Lower leg skin (tissue), 4 donors: ENCODE measurements at regions not wholly inside any gene's neighbourhood (a gene's known extent, or its start where the extent isn't known, plus 50 kb on each side); places are given as distances from the start of the nearest gene placed in this dataset.

ENCODE experiments used
- DNase-seq, 2 donors: peaks; one replicate each; pipeline ENCODE4 v3.0.0-alpha.2; 2019; ENCODE audit warnings: low spot score in 2 of 2
- H3K4me3 ChIP-seq: fragments of 200-600 bp; sonication (generic); 2 replicates; pipeline ENCODE4 v1.5.1; 2017; ENCODE audit warnings: mild to moderate bottlenecking, low read depth; ENCODE audit not compliant: poor library complexity, severe bottlenecking
- POLR2A ChIP-seq, 2 donors: fragments of 450-650 bp; IDR thresholded peaks; one replicate each; pipeline ENCODE4 v1.6.1; 2016 to 2017; ENCODE audit warnings: antibody characterized with exemption in 2 of 2, mild to moderate bottlenecking in 1 of 2, moderate library complexity in 1 of 2
- WGBS, 2 donors: methylation state at CpG; one replicate each; pipeline ENCODE4 v1.1.5; 2018; 5-methylcytosine and 5-hydroxymethylcytosine counted together
- intact Hi-C: fragments of 100-400 bp; cut with DNase I; formaldehyde crosslinking; loops from one replicate; pipeline ENCODE4 v1.15.0; 2023; ENCODE audit warnings: low total_unique reads
- TF ChIP-seq, protein P1 (sequence below), 3 donors: fragments of 450-650 bp; IDR thresholded peaks; one replicate each; pipeline ENCODE4 v1.5.1; 2016; ENCODE audit warnings: antibody characterized with exemption in 3 of 3, mild to moderate bottlenecking in 3 of 3, moderate library complexity in 2 of 3

- DNase-seq: no peak
- WGBS, 2 donors: 90 to 91% methylated on average over 3 of the region's 3 CpGs
- no peak overlapping the region for H3K4me3 ChIP-seq
- TF ChIP-seq, protein P1, sequence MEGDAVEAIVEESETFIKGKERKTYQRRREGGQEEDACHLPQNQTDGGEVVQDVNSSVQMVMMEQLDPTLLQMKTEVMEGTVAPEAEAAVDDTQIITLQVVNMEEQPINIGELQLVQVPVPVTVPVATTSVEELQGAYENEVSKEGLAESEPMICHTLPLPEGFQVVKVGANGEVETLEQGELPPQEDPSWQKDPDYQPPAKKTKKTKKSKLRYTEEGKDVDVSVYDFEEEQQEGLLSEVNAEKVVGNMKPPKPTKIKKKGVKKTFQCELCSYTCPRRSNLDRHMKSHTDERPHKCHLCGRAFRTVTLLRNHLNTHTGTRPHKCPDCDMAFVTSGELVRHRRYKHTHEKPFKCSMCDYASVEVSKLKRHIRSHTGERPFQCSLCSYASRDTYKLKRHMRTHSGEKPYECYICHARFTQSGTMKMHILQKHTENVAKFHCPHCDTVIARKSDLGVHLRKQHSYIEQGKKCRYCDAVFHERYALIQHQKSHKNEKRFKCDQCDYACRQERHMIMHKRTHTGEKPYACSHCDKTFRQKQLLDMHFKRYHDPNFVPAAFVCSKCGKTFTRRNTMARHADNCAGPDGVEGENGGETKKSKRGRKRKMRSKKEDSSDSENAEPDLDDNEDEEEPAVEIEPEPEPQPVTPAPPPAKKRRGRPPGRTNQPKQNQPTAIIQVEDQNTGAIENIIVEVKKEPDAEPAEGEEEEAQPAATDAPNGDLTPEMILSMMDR (IDR thresholded peaks at IDR 0.05): no peak
- no peak for TF ChIP-seq POLR2A (IDR thresholded peaks at IDR 0.05)
- intact Hi-C loops: no loop called here
Observed at GRCh38 chr5:44932922-44933585, 124.3 kb downstream of the MRPS30 start.

DNA sequence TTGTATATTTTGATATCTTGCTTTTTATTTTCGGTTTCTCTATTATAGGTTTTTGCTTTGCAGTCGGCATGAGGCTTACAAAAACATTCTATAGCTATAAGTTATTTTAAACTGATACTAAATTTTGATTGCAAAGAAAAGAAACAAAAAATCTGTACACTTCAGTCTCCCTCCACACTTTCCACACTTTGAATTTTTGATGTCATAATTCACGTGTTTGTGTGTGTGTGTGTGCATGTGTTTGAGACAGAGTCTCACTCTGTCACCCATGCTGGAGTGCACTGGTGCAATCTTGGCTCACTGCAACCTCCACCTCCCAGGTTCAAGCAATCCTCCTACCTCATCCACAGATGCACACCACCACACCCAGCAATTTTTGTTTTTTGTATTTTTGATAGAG is 124.9 kb downstream of the MRPS30 start:
- no peak for TF ChIP-seq POLR2A (IDR thresholded peaks at IDR 0.05)
- TF ChIP-seq, protein P1 (IDR thresholded peaks at IDR 0.05): no peak
- intact Hi-C loops: no loop called here
- WGBS, 2 donors: 79 to 84% methylated on average over 3 of the region's 3 CpGs

DNA sequence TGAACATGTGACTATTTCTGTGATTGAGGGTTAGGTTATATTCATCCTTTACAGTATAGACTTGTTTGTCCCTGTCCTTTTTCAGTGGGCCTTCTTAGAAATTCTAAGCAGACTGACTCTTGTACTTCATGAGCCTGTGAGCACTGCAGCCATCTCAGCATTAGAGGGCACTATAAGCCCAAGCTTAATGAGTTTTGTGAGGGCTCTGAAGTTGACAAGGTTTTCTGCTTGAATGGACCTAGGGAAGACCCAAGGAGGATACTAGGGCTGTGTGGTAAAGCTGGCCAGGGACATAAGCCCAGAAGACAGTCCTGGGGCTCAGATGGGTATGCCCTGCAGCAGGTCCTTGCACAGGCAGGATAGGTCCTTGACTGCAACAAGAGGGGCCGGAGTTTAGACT is 126.5 kb downstream of the MRPS30 start:
- 86 to 100% methylated on average over 1 of the region's 1 CpG for WGBS, 2 donors
- no peak overlapping the region for H3K4me3 ChIP-seq
- TF ChIP-seq, protein P1 (IDR thresholded peaks at IDR 0.05): no peak
- no peak for TF ChIP-seq POLR2A (IDR thresholded peaks at IDR 0.05)
- no peak for DNase-seq
- intact Hi-C loops: no loop called here

More for the DNA sequence above, 124.9 kb downstream of the MRPS30 start:
- DNase-seq: no peak
- H3K4me3 ChIP-seq: no peak overlapping the region

GRCh38 chr5:44935871-44936270 is 127.1 kb downstream of the MRPS30 start:
- TF ChIP-seq, protein P1 (IDR thresholded peaks at IDR 0.05): no peak
- no peak for TF ChIP-seq POLR2A (IDR thresholded peaks at IDR 0.05)
- no peak overlapping the region for H3K4me3 ChIP-seq
- intact Hi-C loops: no loop called here
- no peak for DNase-seq
- WGBS, 2 donors: 30 to 55% methylated on average over 2 of the region's 2 CpGs

DNA sequence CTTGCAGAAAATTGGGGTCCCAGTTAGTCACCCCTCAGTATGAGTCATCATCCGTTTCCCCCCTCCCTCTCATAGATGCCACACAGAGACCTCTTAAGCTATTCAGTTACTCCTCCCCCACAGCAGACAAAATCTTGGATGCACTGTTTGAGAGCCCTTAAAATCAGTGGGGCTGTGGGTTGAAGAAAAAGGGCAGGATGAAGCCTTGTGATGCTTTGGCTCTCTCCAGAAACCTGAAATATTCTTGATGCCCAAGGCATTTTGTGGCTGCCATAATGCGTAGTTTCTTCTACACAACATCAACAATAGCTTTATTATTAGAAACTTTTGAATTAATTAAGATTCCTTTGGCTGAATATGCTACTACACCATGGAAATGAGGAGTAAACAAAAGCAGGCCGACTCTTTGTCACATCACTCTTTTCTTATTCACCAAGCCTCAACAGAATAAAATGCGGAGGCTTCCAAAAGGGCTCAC is 133.8 kb downstream of the MRPS30 start:
- no peak for DNase-seq
- no peak overlapping the region for H3K4me3 ChIP-seq
- WGBS, 2 donors: 29 to 31% methylated on average over 4 of the region's 4 CpGs
- TF ChIP-seq, protein P1 (IDR thresholded peaks at IDR 0.05): no peak
- TF ChIP-seq POLR2A (IDR thresholded peaks at IDR 0.05): no peak
- intact Hi-C loops: no loop called here

GRCh38 chr5:44943647-44944046 is 134.9 kb downstream of the MRPS30 start:
- H3K4me3 ChIP-seq: no peak overlapping the region
- intact Hi-C loops: no loop called here
- no peak for DNase-seq
- TF ChIP-seq, protein P1 (IDR thresholded peaks at IDR 0.05): no peak
- no peak for TF ChIP-seq POLR2A (IDR thresholded peaks at IDR 0.05)
- 42 to 43% methylated on average over 2 of the region's 2 CpGs for WGBS, 2 donors
